ENCODE measurements at regions not wholly inside any gene's neighbourhood (a gene's known extent, or its start where the extent isn't known, plus 50 kb on each side); places are given as distances from the start of the nearest gene placed in this dataset.

GRCh38 chr4:187782286-187782824 lies 213.2 kb upstream of the ZFP42 start:
- no peak overlapping the region for H3K27ac ChIP-seq (ENCODE audit: low read depth)
- no peaks in the 10 kb centered on the region for H3K4me1 ChIP-seq (ENCODE audit: insufficient read depth)
- DNase-seq (ENCODE audit: extremely low spot score), result no peak
- H3K4me3 ChIP-seq (ENCODE audit: low read depth, low read length), result no peak overlapping the region
- H3K36me3 ChIP-seq (ENCODE audit: insufficient read depth), result no peaks in the 10 kb centered on the region
- WGBS, result 57% methylated on average over 4 of the region's 4 CpGs

GRCh38 chr4:187786190-187786589 lies 209.4 kb upstream of the ZFP42 start:
- no peak for DNase-seq (ENCODE audit: extremely low spot score)
- Histone ChIP-seq H3K36me3 (ENCODE audit: insufficient read depth) (no peaks in the 10 kb centered on the region), H3K27ac (ENCODE audit: low read depth) (no peak overlapping the region), H3K4me1 (ENCODE audit: insufficient read depth) (no peaks in the 10 kb centered on the region), H3K4me3 (ENCODE audit: low read depth, low read length) (no peak overlapping the region)

- no peaks in the 10 kb centered on the region for H3K4me1 ChIP-seq (ENCODE audit: insufficient read depth)
- WGBS, result 93% methylated on average over 9 of the region's 9 CpGs
- no peak overlapping the region for H3K27ac ChIP-seq (ENCODE audit: low read depth)
- H3K4me3 ChIP-seq (ENCODE audit: low read depth, low read length), result no peak overlapping the region
- H3K36me3 ChIP-seq (ENCODE audit: insufficient read depth), result no peaks in the 10 kb centered on the region
- no peak for DNase-seq (ENCODE audit: extremely low spot score)
Measured at GRCh38 chr4:187789078-187789477, 206.5 kb upstream of the ZFP42 start.

- H3K4me1 ChIP-seq (ENCODE audit: insufficient read depth), result no peaks in the 10 kb centered on the region
- H3K27ac ChIP-seq (ENCODE audit: low read depth), result no peak overlapping the region
- H3K4me3 ChIP-seq (ENCODE audit: low read depth, low read length), result no peak overlapping the region
- DNase-seq (ENCODE audit: extremely low spot score), result no peak
- no peaks in the 10 kb centered on the region for H3K36me3 ChIP-seq (ENCODE audit: insufficient read depth)
Measured at GRCh38 chr4:187795737-187796136, 199.8 kb upstream of the ZFP42 start.

DNA sequence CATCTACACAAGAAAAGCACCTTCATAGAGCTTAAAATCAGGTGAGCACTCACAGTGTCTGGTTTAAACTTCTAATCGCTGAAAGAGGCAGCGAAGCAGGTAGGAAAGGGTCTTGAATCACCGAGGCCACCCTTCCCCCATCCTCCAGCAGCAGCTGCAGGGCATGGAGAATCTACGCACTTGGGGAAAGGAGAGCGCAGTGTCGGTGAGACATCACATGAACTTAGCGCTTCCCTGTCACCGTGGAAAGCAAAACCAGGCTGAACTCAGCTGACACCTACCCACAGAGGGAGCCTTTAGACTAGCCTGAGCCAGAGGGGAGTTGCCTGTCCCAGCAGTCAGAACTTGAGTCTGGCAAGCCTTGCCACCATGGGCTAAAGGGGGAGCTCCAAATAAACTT lies 197.2 kb upstream of the ZFP42 start:
- Histone ChIP-seq H3K36me3 (ENCODE audit: insufficient read depth) (no peaks in the 10 kb centered on the region), H3K27ac (ENCODE audit: low read depth) (no peak overlapping the region), H3K4me1 (ENCODE audit: insufficient read depth) (no peaks in the 10 kb centered on the region), H3K4me3 (ENCODE audit: low read depth, low read length) (no peak overlapping the region)
- DNase-seq (ENCODE audit: extremely low spot score), result no peak
- 90% methylated on average over 8 of the region's 8 CpGs for WGBS

DNA sequence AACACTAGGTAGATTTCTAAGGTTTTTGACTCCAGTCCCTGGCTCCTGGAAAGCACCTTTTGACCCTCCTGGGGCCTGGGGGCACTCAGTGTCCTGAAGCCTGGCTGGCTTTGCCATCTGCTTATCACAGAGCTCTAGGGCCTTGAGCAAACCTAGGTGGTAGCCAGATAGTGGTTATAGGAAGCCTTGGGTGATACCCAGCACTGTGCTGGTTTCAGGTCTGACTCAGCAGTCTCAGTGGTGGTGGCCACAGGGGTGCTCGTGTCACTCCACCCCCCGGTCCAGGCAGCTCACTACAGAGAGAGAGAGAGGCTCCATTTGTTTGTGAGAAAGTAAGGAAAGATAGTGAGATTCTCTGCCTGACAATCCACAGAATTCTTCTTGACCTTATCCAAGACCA lies 195.8 kb upstream of the ZFP42 start:
- no peak overlapping the region for H3K27ac ChIP-seq (ENCODE audit: low read depth)
- WGBS, result 83% methylated on average over 2 of the region's 2 CpGs
- no peaks in the 10 kb centered on the region for H3K4me1 ChIP-seq (ENCODE audit: insufficient read depth)
- H3K4me3 ChIP-seq (ENCODE audit: low read depth, low read length), result no peak overlapping the region
- DNase-seq (ENCODE audit: extremely low spot score), result no peak
- H3K36me3 ChIP-seq (ENCODE audit: insufficient read depth), result no peaks in the 10 kb centered on the region

GRCh38 chr4:187811591-187811990 lies 184.0 kb upstream of the ZFP42 start:
- 56% methylated on average over 9 of the region's 9 CpGs for WGBS
- Histone ChIP-seq H3K27ac (ENCODE audit: low read depth) (no peak overlapping the region), H3K36me3 (ENCODE audit: insufficient read depth) (no peaks in the 10 kb centered on the region), H3K4me3 (ENCODE audit: low read depth, low read length) (no peak overlapping the region), H3K4me1 (ENCODE audit: insufficient read depth) (no peaks in the 10 kb centered on the region)
- no peak for DNase-seq (ENCODE audit: extremely low spot score)

DNA sequence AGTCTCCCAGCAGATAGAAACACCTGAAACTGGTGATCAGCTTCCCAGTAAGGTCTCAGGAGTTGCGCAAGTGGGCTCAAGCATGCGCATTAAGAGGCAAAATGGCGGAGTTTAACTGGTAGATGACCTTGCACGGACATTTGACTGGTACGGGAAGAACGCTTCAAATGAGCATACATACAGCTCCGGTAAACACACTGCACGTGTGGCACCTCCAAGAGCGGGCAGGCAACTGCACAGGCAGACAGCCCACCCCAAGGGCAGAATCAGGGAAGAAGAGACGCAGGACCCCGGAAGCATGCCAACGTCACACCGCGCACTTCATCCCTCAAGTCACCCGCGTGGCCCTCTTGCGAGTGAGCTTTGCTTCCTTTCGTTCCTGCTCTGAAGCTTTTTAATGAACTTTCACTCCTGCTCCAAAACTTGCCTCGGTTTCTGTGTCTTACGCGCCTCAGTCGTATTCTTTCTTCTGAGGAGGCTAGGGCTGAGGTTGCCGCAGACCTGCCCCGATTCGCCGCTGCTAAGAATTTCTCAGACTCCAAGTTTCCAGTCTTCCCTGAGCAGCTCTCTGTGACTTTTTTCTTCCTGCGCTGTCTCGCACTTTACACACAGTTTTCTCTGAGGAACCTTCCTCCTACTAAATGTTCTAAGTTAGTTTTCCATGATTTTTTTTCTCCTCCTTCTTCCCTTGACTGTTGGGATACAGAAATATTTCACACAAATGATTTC lies 180.7 kb upstream of the ZFP42 start:
- Histone ChIP-seq H3K4me3 (ENCODE audit: low read depth, low read length) (peak overlapping the region; percentile 9), H3K27ac (ENCODE audit: low read depth) (no peak overlapping the region), H3K36me3 (ENCODE audit: insufficient read depth) (no peaks in the 10 kb centered on the region), H3K4me1 (ENCODE audit: insufficient read depth) (no peaks in the 10 kb centered on the region)
- DNase-seq (ENCODE audit: extremely low spot score), result no peak
- WGBS, result 73% methylated on average over 28 of the region's 28 CpGs

DNA sequence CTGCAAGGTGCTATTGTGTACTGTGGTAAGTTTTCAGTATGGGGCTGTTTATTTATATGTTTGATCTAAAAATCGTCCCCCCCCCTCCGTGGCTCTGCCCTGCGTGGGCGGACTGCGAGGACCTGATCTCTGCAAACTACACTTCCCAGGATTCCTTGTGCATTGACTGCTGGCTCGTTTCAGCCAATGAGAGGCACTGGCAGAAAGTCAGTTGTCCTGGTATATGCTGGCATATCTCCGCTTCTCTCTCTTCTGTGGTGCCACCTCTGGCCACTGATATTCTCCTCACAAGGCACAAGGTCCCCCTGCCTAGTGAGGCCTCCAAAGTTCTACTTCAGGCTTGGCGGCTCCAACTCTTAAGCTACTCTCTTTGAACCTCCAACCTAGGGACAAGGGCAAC lies 168.8 kb upstream of the ZFP42 start:
- no peak for DNase-seq (ENCODE audit: extremely low spot score)
- Histone ChIP-seq H3K27ac (ENCODE audit: low read depth) (no peak overlapping the region), H3K4me1 (ENCODE audit: insufficient read depth) (no peaks in the 10 kb centered on the region), H3K36me3 (ENCODE audit: insufficient read depth) (no peaks in the 10 kb centered on the region), H3K4me3 (ENCODE audit: low read depth, low read length) (no peak overlapping the region)
- 82% methylated on average over 8 of the region's 8 CpGs for WGBS

DNA sequence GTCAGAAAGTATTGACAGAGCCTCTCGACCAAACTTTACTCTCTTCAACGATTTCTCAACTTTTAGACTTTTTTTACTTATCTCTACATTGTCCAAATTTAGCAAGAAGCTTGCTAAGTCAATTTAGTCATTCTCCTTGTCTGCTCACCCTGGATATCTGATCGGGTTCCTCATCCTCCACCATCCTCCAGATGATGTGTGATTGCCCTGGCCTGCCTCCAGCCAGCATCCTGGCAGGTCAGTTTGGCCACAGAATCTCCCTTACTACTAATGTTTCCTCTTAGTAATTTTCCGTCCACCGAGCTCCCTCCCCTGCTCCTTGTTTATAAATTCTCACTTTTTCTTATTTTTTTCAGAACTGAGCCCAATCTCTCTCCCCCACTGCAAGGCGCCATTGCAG lies 167.9 kb upstream of the ZFP42 start:
- DNase-seq (ENCODE audit: extremely low spot score), result no peak
- H3K27ac ChIP-seq (ENCODE audit: low read depth), result no peak overlapping the region
- WGBS, result 79% methylated on average over 6 of the region's 6 CpGs
- H3K36me3 ChIP-seq (ENCODE audit: insufficient read depth), result no peaks in the 10 kb centered on the region
- no peak overlapping the region for H3K4me3 ChIP-seq (ENCODE audit: low read depth, low read length)
- no peaks in the 10 kb centered on the region for H3K4me1 ChIP-seq (ENCODE audit: insufficient read depth)

DNA sequence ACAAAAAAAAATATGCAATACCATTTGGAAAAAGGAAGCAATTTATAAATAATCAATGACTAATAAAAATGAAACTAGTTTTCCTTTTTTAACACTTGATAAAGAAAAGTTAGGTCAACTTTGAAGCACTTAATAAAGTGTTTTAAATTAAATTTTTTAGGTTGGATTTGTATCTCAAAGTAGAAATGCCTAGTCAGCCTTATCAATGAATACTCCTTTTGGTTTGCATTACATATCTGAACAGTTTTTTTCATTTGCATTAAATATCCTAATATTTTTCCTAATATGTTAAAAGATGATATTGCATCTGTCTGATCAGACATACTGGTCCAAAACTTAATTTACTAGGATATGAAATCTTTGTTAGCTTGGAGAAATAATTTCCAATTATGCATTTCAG lies 155.8 kb upstream of the ZFP42 start:
- Histone ChIP-seq H3K4me1 (ENCODE audit: insufficient read depth) (no peaks in the 10 kb centered on the region), H3K27ac (ENCODE audit: low read depth) (no peak overlapping the region), H3K4me3 (ENCODE audit: low read depth, low read length) (no peak overlapping the region), H3K36me3 (ENCODE audit: insufficient read depth) (no peaks in the 10 kb centered on the region)
- DNase-seq (ENCODE audit: extremely low spot score), result no peak

DNA sequence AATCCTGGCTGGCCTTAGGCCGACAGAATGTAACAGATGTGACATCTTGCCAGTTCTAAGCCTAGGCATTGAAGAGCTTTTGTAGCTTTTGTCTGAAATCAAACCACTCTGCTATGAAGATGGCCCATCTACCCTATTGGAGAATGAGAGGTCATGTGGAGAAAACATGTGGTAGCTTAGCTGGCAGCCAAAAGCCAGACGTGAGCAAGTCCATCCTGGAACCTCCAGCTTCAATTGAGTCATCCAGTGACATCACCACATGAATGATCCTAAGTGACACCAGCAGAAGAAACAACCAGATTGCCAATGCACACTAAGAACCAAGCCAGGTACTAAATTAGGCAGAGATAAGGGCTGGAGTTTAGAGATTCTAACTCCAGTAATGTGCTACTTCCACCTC lies 154.8 kb upstream of the ZFP42 start:
- no peaks in the 10 kb centered on the region for H3K36me3 ChIP-seq (ENCODE audit: insufficient read depth)
- H3K27ac ChIP-seq (ENCODE audit: low read depth), result no peak overlapping the region
- 68% methylated on average over 2 of the region's 2 CpGs for WGBS
- H3K4me3 ChIP-seq (ENCODE audit: low read depth, low read length), result no peak overlapping the region
- H3K4me1 ChIP-seq (ENCODE audit: insufficient read depth), result no peaks in the 10 kb centered on the region
- DNase-seq (ENCODE audit: extremely low spot score), result no peak

DNA sequence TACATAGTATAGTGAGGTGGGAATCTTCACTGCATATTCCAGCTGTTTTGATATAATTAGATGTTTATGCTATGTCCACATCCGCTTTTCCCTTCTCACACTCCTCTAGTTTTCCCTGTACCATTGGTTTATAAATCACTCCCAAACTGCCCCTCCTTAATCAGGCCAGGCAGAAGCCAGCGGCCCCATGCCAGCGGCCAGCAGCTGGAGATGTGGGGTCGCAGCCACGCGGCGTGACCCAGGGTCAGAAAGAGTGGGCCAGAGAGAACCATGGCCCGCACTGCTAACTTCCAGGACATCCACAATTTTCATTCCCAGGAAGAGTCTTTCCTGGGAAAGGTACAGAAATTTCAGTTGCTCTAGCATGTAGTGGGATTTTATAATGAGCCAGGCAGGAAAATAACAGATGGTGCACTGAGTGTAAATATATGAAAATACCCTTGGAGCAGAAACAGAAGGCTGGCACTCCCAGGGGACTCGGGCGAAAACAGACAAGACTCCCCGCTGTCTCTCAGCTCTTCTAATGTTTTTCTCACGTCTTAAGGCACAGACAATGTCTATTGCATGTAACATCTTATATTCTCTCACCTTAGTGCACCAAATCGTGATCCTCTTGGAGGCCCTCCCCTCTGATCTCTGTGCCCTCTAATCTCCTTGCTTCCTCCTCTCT lies 145.9 kb upstream of the ZFP42 start:
- no peak overlapping the region for H3K4me3 ChIP-seq (ENCODE audit: low read depth, low read length)
- H3K4me1 ChIP-seq (ENCODE audit: insufficient read depth), result no peaks in the 10 kb centered on the region

GRCh38 chr4:187865914-187866313 lies 129.7 kb upstream of the ZFP42 start:
- DNase-seq (ENCODE audit: extremely low spot score), result no peak
- no peaks in the 10 kb centered on the region for H3K4me1 ChIP-seq (ENCODE audit: insufficient read depth)
- H3K4me3 ChIP-seq (ENCODE audit: low read depth, low read length), result no peak overlapping the region
- H3K27ac ChIP-seq (ENCODE audit: low read depth), result no peak overlapping the region
- no peaks in the 10 kb centered on the region for H3K36me3 ChIP-seq (ENCODE audit: insufficient read depth)
- 77% methylated on average over 4 of the region's 4 CpGs for WGBS

More for the DNA sequence above, 145.9 kb upstream of the ZFP42 start:
- no peak for DNase-seq (ENCODE audit: extremely low spot score)
- no peaks in the 10 kb centered on the region for H3K36me3 ChIP-seq (ENCODE audit: insufficient read depth)
- WGBS, result 73% methylated on average over 13 of the region's 13 CpGs
- no peak overlapping the region for H3K27ac ChIP-seq (ENCODE audit: low read depth)

All from urinary bladder (tissue), 3 donors.